SJCRH30 (cell line): ENCODE measurements at regions not wholly inside any gene's neighbourhood (a gene's known extent, or its start where the extent isn't known, plus 50 kb on each side); places are given as distances from the start of the nearest gene placed in this dataset.
A peak's percentile ranks its signal among the peaks of the same experiment; 100 is the strongest.
"Not testable (repeated sequence)": the region's sequence is repeated elsewhere in the genome, so short reads cannot be mapped to it uniquely, and the experiment has no call there.

Experiments
- DNase-seq, 2 experiments: peaks; one replicate each; pipeline ENCODE4 v3.0.0-alpha.2; 2015 to 2020
- H3K27ac ChIP-seq: fragments of 250-450 bp; sonication (Bioruptor Pico); 2 replicates; pipeline ENCODE4 v1.5.1; 2020; ENCODE audit warnings: mild to moderate bottlenecking, moderate library complexity
- H3K27me3 ChIP-seq: fragments of 250-450 bp; sonication (Bioruptor Pico); 2 replicates; pipeline ENCODE4 v1.5.1; 2020; ENCODE audit warnings: mild to moderate bottlenecking, moderate library complexity
- H3K36me3 ChIP-seq: fragments of 250-450 bp; sonication (Bioruptor Pico); 2 replicates; pipeline ENCODE4 v1.5.1; 2020; ENCODE audit warnings: mild to moderate bottlenecking, moderate library complexity
- H3K4me1 ChIP-seq: fragments of 250-450 bp; sonication (Bioruptor Pico); 2 replicates; pipeline ENCODE4 v1.5.1; 2020; ENCODE audit warnings: mild to moderate bottlenecking, moderate library complexity
- H3K4me3 ChIP-seq: fragments of 250-450 bp; sonication (Bioruptor Pico); 2 replicates; pipeline ENCODE4 v1.5.1; 2020; ENCODE audit warnings: mild to moderate bottlenecking, moderate library complexity
- H3K9me3 ChIP-seq: fragments of 250-450 bp; sonication (Bioruptor Pico); replicated peaks from 2 replicates; pipeline ENCODE4 v1.5.1; 2020; ENCODE audit warnings: mild to moderate bottlenecking, moderate library complexity

DNA sequence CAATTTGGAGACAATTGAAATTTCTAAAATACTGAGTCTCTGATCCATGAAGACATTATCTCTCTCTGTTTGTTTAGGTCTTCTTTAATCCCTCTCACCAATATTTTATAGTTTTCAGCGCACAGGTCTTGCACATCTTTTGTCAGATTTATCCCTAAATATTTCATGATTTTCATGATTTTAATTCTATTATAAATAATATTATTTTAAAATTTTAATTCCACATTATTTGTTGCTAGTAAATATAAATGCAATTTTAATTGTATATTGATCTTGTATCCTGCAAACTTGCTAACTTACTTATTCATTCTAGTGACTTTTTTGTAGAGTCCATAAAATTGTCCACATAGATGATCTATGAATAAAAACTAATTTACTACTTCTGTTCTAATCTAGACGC, 112.6 kb upstream of the TNPO1 start:
- H3K27me3 ChIP-seq = no peaks in the 10 kb centered on the region
- H3K4me1 ChIP-seq = peaks cover under 1% of the 10 kb centered on the region; the same call in 1 of the 2 replicates
- no peak for DNase-seq
- H3K4me3 ChIP-seq = no peak overlapping the region
- peaks cover 11% of the 10 kb centered on the region for H3K9me3 ChIP-seq
- H3K27ac ChIP-seq = no peak overlapping the region
- no peaks in the 10 kb centered on the region for H3K36me3 ChIP-seq

DNA sequence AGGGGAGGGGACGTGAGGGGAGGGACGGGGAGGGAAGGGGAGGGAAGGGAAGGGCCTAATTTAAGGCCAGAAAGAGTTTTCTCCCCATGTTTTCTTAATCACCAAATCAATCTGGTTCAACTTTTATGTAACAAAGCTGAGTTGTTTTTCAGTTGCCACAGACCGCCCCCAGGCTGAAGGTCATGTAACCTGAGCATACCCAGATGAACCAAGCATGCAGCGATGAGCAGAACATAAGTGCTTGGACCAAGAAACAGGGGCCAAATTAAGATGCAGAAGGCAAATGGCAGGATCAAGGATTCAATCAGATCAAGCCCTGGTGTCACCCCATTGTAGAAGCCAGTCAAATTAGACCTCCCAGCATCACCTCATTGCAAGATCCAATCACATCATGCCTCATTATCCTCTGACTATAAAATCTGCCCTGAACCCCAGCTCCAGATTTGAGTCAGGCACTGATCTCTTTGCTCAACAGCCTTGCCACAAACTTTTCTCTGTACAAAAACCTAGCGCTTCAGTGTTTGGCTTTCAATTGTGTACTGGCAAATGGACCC, 113.5 kb upstream of the TNPO1 start:
- H3K4me1 ChIP-seq = peaks cover 9% of the 10 kb centered on the region
- peaks cover 11% of the 10 kb centered on the region for H3K9me3 ChIP-seq
- no peak overlapping the region for H3K27ac ChIP-seq
- no peak overlapping the region for H3K4me3 ChIP-seq
- H3K27me3 ChIP-seq = no peaks in the 10 kb centered on the region
- DNase-seq = peak; percentile 41 to 48
- no peaks in the 10 kb centered on the region for H3K36me3 ChIP-seq

DNA sequence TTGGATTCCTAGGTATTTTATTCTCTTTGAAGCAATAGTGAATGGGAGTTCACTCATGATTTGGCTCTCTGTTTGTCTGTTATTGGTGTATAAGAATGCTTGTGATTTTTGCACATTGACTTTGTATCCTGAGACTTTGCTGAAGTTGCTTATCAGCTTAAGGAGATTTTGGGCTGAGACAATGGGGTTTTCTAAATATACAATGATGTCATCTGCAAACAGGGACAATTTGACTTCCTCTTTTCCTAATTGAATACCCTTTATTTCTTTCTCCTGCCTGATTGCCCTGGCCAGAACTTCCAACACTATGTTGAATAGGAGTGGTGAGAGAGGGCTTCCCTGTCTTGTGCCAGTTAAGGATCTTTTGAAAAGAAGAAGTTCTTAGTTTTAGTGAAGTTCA, 114.4 kb upstream of the TNPO1 start:
- not testable (repeated sequence) for H3K36me3 ChIP-seq, H3K4me3 ChIP-seq, H3K4me1 ChIP-seq, H3K27ac ChIP-seq, H3K27me3 ChIP-seq, DNase-seq
- H3K9me3 ChIP-seq = peaks cover 11% of the 10 kb centered on the region

DNA sequence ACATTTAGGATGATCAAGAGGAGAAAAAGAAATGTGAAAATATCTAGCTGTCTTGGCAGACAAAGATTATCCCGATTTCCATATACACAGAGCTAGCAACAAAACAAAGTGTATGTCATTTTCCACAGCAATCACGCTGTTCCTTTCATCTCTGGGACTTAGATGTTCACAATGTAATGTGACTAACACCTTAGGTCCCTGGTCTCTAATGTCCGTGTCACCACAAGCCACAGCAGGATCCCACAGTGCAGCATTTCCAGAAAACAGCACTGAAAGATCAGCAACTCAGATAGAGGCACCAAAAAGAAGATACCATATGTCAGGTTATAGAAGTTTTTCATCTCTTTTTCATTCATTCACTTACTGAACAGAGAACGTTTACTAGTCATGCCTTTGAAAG, 118.0 kb upstream of the TNPO1 start:
- Histone ChIP-seq H3K27ac (no peak overlapping the region), H3K27me3 (no peaks in the 10 kb centered on the region), H3K9me3 (peaks cover 11% of the 10 kb centered on the region), H3K4me1 (peaks cover 9% of the 10 kb centered on the region), H3K36me3 (no peaks in the 10 kb centered on the region), H3K4me3 (no peak overlapping the region)
- peak; percentile 26 to 51 for DNase-seq

DNA sequence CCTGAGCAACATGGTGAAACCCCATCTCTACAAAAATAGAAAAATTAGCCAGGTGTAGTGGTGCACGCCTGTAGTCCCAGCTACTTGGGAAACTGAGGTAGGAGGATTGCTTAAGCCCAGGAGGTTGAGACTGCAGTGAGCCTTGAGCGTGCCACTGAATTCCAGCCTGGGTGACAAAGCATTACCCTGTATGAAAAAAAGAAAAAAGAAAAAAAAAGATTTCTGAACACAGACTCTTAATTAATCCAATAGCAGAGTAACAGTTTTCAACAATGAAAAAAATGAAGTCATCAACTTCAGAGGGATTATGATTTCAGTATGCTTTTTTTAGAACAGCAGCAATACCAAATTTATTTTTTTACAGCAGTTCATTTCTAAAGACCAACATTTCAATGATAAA, 118.8 kb upstream of the TNPO1 start:
- DNase-seq = no peak
- Histone ChIP-seq H3K4me3 (no peak overlapping the region), H3K27ac (no peak overlapping the region), H3K27me3 (no peaks in the 10 kb centered on the region), H3K4me1 (peaks cover 9% of the 10 kb centered on the region), H3K9me3 (peaks cover 11% of the 10 kb centered on the region), H3K36me3 (no peaks in the 10 kb centered on the region)

DNA sequence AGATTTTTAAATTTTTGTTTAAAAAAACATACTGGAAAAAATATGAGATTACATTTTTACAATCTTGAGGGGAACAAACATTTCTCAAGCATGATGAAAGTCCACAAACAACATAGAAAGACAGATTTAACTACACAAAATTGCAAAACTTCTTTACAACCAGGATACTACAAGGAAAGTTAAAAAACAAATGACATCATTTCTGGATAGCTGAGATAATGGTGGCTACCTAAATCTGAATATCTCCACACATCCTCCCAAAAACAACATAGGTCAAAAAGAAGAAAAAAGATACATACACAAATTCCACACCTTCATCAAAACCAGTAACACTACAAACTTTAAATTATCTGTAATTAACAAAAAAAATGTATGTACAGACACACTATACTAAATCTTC, 120.8 kb upstream of the TNPO1 start:
- Histone ChIP-seq H3K36me3 (no peaks in the 10 kb centered on the region), H3K4me3 (no peak overlapping the region), H3K9me3 (peaks cover 1% of the 10 kb centered on the region), H3K27me3 (no peaks in the 10 kb centered on the region), H3K4me1 (peaks cover 9% of the 10 kb centered on the region), H3K27ac (no peak overlapping the region)
- DNase-seq = no peak

DNA sequence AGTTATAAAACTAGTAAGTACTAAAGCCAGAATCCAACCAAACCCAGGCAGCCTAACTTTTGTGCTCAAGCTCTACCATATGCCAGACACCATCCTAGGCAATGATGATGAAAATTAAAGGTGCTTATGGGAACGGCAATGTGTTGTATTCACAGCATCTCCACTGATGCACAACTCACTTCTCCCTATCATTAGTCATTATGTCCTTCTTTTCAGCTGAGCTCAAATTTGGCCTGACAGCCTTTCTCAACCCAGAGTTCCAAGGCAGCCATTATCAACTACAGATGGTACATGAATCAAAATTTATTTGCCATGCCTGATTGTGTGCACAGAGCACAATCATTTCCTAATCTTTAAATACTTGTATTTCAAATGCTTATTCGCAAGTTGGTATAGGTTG, 121.6 kb upstream of the TNPO1 start:
- Histone ChIP-seq H3K4me3 (no peak overlapping the region), H3K4me1 (peaks cover 9% of the 10 kb centered on the region), H3K27ac (no peak overlapping the region), H3K27me3 (no peaks in the 10 kb centered on the region), H3K9me3 (no peaks in the 10 kb centered on the region), H3K36me3 (no peaks in the 10 kb centered on the region)
- no peak for DNase-seq

DNA sequence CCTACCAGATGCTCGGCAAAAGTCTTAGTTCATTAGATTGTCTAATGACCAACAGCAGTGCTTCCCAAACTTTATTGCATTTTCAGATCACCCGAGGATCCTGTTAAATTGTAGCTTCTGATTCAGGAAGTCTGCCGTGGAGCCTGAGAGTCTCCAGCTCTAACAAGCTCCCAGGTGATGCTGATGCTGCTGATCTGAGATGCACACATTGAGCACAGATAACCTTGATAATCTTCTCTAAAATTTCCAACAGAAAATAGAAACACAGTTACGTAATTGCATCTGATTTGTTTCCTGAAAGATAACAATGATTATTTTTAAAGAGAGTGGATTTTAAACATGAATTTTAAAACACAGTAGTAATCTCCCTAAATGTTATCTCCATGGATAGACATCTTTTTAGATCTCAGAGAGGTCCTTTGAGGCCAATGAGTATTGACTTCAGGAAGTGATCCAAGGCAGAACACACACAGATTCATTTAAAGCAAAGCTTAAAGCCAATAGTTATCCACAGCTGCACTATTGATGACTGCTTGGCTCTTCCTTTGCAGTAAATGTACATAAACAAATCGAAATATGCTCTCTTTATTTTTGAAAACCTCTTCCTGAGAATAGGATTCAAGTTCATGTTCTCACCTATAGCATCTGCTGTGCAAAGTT, 122.8 kb upstream of the TNPO1 start:
- H3K36me3 ChIP-seq = no peaks in the 10 kb centered on the region
- DNase-seq = no peak
- H3K9me3 ChIP-seq = no peaks in the 10 kb centered on the region
- H3K27me3 ChIP-seq = no peaks in the 10 kb centered on the region
- H3K4me3 ChIP-seq = no peak overlapping the region
- peaks cover 7% of the 10 kb centered on the region for H3K4me1 ChIP-seq
- H3K27ac ChIP-seq = no peak overlapping the region

DNA sequence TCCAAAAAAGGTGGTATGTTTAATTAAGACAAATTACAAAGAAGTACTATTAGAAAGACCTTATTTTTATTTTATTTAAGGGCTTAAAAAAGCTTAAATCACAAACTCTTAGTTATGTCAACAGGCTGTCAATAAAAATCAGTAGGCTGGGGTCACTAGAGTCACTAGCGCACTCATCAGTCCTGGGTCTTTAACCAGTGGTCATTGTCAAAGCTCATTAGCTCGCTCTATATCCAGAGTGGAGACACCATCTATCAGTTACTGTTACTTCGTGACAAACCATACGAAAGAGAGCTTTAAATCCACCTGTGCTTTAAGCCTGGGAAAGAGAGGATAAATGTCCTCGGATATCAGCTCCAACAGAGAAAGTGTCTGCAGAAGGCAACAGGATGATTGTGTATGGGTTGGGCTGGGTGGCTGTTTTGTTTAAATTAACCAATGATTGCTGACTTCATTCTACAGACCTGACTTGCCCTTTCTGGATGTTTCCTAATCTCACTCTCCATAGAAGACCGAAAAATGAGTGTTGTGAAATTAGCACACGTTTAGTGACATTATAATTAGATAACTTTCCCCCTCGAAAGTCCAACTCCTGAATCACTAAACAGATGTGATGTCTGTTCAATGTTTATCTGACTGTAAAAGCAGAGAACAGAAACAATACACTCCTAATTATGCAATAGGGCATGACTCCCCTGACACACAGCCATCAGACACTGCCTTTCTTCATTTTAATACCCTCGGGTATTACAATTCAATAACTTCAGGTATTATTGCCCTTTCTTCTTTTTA, 123.6 kb upstream of the TNPO1 start:
- H3K27ac ChIP-seq = no peak overlapping the region
- no peaks in the 10 kb centered on the region for H3K9me3 ChIP-seq
- H3K36me3 ChIP-seq = no peaks in the 10 kb centered on the region
- DNase-seq = no peak
- no peak overlapping the region for H3K4me3 ChIP-seq
- no peaks in the 10 kb centered on the region; the same call in none of the 2 replicates for H3K4me1 ChIP-seq
- H3K27me3 ChIP-seq = no peaks in the 10 kb centered on the region

DNA sequence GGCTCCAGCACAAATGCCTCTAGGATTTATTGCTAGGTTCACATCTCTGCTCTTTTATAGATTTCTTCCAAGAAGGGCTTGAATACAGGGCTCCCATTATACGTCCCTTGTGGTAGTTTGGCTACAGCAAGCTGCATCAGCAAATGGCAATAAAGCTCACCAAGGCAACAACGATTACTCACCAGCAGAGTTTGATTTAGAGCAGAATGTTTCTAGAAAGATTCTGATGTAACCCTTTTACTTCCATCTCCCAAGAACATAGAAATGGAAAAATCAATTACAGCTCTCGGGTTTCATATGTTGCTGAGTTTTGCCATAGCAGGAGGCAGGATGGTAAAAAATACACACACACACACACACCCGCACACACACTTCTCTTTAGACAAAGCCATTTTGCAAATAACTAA, 124.2 kb upstream of the TNPO1 start:
- no peaks in the 10 kb centered on the region for H3K9me3 ChIP-seq
- no peaks in the 10 kb centered on the region for H3K4me1 ChIP-seq
- H3K27ac ChIP-seq = no peak overlapping the region
- H3K4me3 ChIP-seq = no peak overlapping the region
- H3K27me3 ChIP-seq = no peaks in the 10 kb centered on the region
- no peak for DNase-seq
- H3K36me3 ChIP-seq = no peaks in the 10 kb centered on the region

DNA sequence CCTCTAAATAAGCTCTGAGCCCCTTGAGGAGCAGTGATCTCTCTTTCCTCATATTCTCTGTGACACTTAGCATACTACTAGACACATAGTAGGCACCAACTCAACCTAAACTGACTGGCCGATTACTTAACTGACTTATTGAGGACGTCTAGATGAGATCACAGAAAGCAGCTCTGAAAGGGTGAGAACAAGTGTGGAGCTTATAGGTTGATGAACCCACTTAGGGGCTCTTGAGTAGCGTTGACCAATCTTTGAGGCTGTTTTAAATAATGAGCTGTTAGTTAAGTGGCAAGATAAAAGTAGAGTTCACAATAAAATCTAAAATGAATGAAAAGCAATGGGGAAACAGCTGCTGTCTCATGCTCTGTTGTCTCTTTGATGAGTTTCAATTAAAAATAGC, 124.7 kb upstream of the TNPO1 start:
- DNase-seq = no peak
- no peaks in the 10 kb centered on the region for H3K27me3 ChIP-seq
- H3K4me3 ChIP-seq = no peak overlapping the region
- no peak overlapping the region for H3K27ac ChIP-seq
- H3K36me3 ChIP-seq = no peaks in the 10 kb centered on the region
- H3K4me1 ChIP-seq = no peaks in the 10 kb centered on the region
- no peaks in the 10 kb centered on the region for H3K9me3 ChIP-seq

DNA sequence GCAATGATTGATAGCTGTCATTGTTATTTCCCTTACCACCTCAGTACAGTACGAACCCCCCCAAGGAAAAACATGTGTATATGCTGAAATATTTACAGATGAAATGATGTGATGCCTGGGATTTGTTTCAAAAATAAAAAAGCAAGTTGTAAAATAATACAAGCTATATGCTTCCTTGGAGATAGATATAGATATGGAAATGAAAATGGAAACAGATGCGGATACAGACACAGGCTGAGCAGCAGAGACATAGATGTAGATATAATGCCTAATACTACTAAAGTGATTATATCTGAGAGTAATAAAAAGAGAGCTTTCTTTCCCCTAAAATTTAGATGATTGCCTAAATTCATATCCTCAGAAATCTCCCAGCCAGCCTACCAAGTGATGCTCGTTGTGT, 127.5 kb upstream of the TNPO1 start:
- Histone ChIP-seq H3K4me3 (no peak overlapping the region), H3K4me1 (no peaks in the 10 kb centered on the region), H3K36me3 (no peaks in the 10 kb centered on the region), H3K9me3 (no peaks in the 10 kb centered on the region), H3K27ac (no peak overlapping the region), H3K27me3 (no peaks in the 10 kb centered on the region)
- DNase-seq = no peak

DNA sequence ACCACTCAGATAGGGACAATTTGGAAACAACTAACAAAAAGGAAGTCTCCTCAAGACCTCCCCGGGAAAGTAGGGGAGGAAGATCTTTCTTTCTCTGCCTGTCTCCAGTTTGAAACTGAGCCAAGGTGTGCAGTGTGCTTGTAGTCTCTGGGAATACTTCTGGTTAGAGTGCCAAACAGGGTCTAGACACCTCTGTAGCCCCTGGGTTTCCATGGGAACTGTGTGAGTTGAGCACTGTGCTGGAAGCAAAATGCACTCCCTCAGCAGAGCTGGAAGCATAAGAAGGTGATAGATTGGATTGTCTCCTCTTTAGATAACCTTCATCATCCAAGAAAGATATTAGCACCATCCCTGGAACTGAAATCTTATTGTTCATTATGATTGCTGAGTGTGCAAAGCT, 129.2 kb upstream of the TNPO1 start:
- no peaks in the 10 kb centered on the region for H3K36me3 ChIP-seq
- no peaks in the 10 kb centered on the region for H3K27me3 ChIP-seq
- no peak for DNase-seq
- no peaks in the 10 kb centered on the region for H3K9me3 ChIP-seq
- no peaks in the 10 kb centered on the region for H3K4me1 ChIP-seq
- H3K27ac ChIP-seq = no peak overlapping the region
- H3K4me3 ChIP-seq = no peak overlapping the region

DNA sequence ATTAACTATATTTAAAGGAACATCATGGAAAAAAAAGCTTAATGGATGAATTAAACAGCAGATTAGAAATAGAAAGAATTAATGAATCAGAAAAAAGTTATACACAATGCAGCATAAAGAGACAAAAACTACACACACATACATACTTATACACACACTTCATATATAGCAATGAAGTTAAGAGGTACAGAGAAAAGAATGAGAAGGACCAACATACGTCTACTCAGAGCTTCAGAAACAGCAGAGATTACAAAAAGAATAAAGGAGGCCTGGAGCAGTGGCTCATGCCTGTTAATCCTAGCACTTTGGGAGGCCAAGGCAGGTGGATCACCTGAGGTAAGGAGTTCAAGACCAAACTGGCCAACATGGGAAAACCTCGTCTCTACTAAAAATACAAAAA, 133.9 kb upstream of the TNPO1 start:
- Histone ChIP-seq H3K27ac (no peak overlapping the region), H3K36me3 (no peaks in the 10 kb centered on the region), H3K9me3 (no peaks in the 10 kb centered on the region), H3K4me1 (no peaks in the 10 kb centered on the region), H3K4me3 (no peak overlapping the region), H3K27me3 (no peaks in the 10 kb centered on the region)
- DNase-seq = no peak

DNA sequence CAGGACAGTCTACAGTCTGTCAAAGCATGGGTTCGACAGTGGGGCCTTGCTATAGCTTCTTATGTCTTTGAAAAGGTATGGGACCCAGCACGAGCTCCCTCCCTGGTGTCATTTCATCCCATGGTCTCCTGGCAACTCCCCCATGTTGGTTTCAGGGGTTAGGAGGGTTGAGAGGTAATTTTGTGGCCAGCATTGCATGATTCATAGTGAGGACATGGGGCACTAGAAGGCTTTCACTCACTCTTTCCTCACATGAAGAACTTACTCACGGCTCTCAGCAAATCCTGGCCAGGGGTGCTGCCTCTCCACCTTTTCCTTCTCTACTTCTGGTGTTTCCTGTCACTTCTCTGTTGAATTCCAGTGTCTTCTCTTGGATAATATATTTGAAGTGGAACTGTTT, 134.7 kb upstream of the TNPO1 start:
- no peaks in the 10 kb centered on the region for H3K9me3 ChIP-seq
- no peak overlapping the region for H3K27ac ChIP-seq
- no peak for DNase-seq
- H3K36me3 ChIP-seq = no peaks in the 10 kb centered on the region
- H3K4me1 ChIP-seq = no peaks in the 10 kb centered on the region
- H3K4me3 ChIP-seq = no peak overlapping the region
- H3K27me3 ChIP-seq = no peaks in the 10 kb centered on the region

DNA sequence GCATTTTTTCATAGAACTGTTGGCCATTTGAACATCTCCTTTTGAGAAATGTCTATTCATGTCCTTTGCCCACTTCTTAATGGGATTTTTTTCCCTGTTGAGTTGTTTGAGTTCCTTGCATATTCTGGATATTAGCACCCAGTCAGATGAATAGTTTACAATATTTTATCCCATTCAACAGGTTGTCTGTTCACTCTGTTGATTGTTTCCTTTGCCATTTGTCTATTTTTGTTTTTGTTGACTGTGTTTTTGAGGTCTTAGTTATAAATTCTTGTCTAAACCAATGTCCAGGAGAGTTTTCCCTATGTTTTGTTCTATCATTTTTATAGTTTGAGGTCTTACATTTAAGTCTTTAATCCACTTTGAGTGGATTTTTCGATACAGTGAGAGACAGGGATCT, 139.0 kb upstream of the TNPO1 start:
- Histone ChIP-seq H3K9me3 (peaks cover 6% of the 10 kb centered on the region), H3K27ac (no peak overlapping the region), H3K36me3 (no peaks in the 10 kb centered on the region), H3K4me3 (no peak overlapping the region), H3K27me3 (no peaks in the 10 kb centered on the region), H3K4me1 (no peaks in the 10 kb centered on the region)
- DNase-seq = no peak
